Liver (tissue), 8 donors: ENCODE measurements at regions not wholly inside any gene's neighbourhood (a gene's known extent, or its start where the extent isn't known, plus 50 kb on each side); places are given as distances from the start of the nearest gene placed in this dataset.

Experiments used
- DNase-seq: peaks from one replicate; pipeline ENCODE4 v3.0.0-alpha.2; 2017; ENCODE audit warnings: low spot score
- H3K27ac ChIP-seq, 2 donors: one replicate each; pipeline ENCODE4 v1.7.0; 2013; ENCODE audit warnings: inconsistent platforms in 2 of 2, low read length in 2 of 2, control low read depth in 1 of 2, low read depth in 1 of 2, mild to moderate bottlenecking in 1 of 2
- H3K27me3 ChIP-seq, 4 donors: one replicate each; pipeline versions ENCODE4 v1.6.1 to v1.7.0; 2013; ENCODE audit warnings: low read length in 3 of 4, inconsistent platforms in 1 of 4, mild to moderate bottlenecking in 1 of 4, moderate library complexity in 1 of 4; ENCODE audit not compliant: control insufficient read depth in 4 of 4, insufficient read depth in 4 of 4
- H3K36me3 ChIP-seq, 4 donors: one replicate each; pipeline versions ENCODE4 v1.6.1 to v1.7.0; 2013; ENCODE audit warnings: low read length in 3 of 4, mild to moderate bottlenecking in 3 of 4, low read depth in 1 of 4, moderate library complexity in 1 of 4; ENCODE audit not compliant: control insufficient read depth in 4 of 4, insufficient read depth in 3 of 4
- H3K4me1 ChIP-seq, 4 donors: one replicate each; pipeline versions ENCODE4 v1.6.1 to v1.7.0; 2013; ENCODE audit warnings: low read length in 3 of 4, mild to moderate bottlenecking in 3 of 4, moderate library complexity in 1 of 4; ENCODE audit not compliant: control insufficient read depth in 4 of 4, insufficient read depth in 4 of 4
- H3K4me3 ChIP-seq, 3 donors: one replicate each; pipeline versions ENCODE4 v1.6.1 to v1.7.0; 2013; ENCODE audit warnings: low read length in 3 of 3, control low read depth in 1 of 3, low read depth in 1 of 3, mild to moderate bottlenecking in 1 of 3
- H3K9ac ChIP-seq, 2 donors: one replicate each; pipeline ENCODE4 v1.7.0; 2013; ENCODE audit warnings: low read length in 2 of 2, mild to moderate bottlenecking in 2 of 2, moderate library complexity in 2 of 2, control low read depth in 1 of 2, low read depth in 1 of 2
- H3K9me3 ChIP-seq, 4 donors: one replicate each; pipeline versions ENCODE4 v1.6.1 to v1.7.0; 2013; ENCODE audit warnings: low read length in 3 of 4; ENCODE audit not compliant: control insufficient read depth in 4 of 4
- ATF3 ChIP-seq: IDR thresholded peaks from 2 replicates; pipeline ENCODE4 v1.6.1; 2016; ENCODE audit warnings: antibody characterized with exemption
- CTCF ChIP-seq: fragments of 150-350 bp; IDR thresholded peaks from 2 replicates; pipeline ENCODE4 v1.5.1; 2017; ENCODE audit warnings: improper control_type of control experiment, low read depth, low read length; ENCODE audit not compliant: missing input control
- FOXA1 ChIP-seq: IDR thresholded peaks from 2 replicates; pipeline ENCODE4 v1.6.1; 2016; ENCODE audit warnings: antibody characterized with exemption
- FOXA2 ChIP-seq: IDR thresholded peaks from 2 replicates; pipeline ENCODE4 v1.6.1; 2016; ENCODE audit warnings: antibody characterized with exemption
- GABPA ChIP-seq, 2 donors: IDR thresholded peaks in 1 of 2; conservative IDR thresholded peaks in 1 of 2; 2 replicates each; pipeline ENCODE4 v1.6.1; 2016; ENCODE audit warnings: antibody characterized with exemption in 2 of 2, mild to moderate bottlenecking in 1 of 2, moderate library complexity in 1 of 2
- HNF4A ChIP-seq, 2 donors: conservative IDR thresholded peaks; 2 replicates each; pipeline ENCODE4 v1.6.1; 2016; ENCODE audit warnings: antibody characterized with exemption in 2 of 2, mild to moderate bottlenecking in 2 of 2
- HNF4G ChIP-seq: IDR thresholded peaks from 2 replicates; pipeline ENCODE4 v1.6.1; 2016; ENCODE audit warnings: antibody characterized with exemption
- MAX ChIP-seq: IDR thresholded peaks from 2 replicates; pipeline ENCODE4 v1.6.1; 2016; ENCODE audit warnings: antibody characterized with exemption
- NR2F2 ChIP-seq: IDR thresholded peaks from 2 replicates; pipeline ENCODE4 v1.6.1; 2016; ENCODE audit warnings: antibody characterized with exemption
- RAD21 ChIP-seq, 2 donors: IDR thresholded peaks; 2 replicates each; pipeline ENCODE4 v1.6.1; 2016; ENCODE audit warnings: antibody characterized with exemption in 2 of 2, mild to moderate bottlenecking in 2 of 2
- REST ChIP-seq: IDR thresholded peaks from 2 replicates; pipeline ENCODE4 v1.6.1; 2016; ENCODE audit warnings: antibody characterized with exemption, mild to moderate bottlenecking
- RXRA ChIP-seq, 2 donors: IDR thresholded peaks; 2 replicates each; pipeline ENCODE4 v1.6.1; 2017 to 2018; ENCODE audit warnings: antibody characterized with exemption in 2 of 2, mild to moderate bottlenecking in 1 of 2
- SP1 ChIP-seq: IDR thresholded peaks from 2 replicates; pipeline ENCODE4 v1.6.1; 2018; ENCODE audit warnings: antibody characterized with exemption, mild to moderate bottlenecking
- YY1 ChIP-seq: IDR thresholded peaks from 2 replicates; pipeline ENCODE4 v1.6.1; 2016; ENCODE audit warnings: antibody characterized with exemption, mild to moderate bottlenecking
- ZBTB33 ChIP-seq: IDR thresholded peaks from 2 replicates; pipeline ENCODE4 v1.6.1; 2016; ENCODE audit warnings: antibody characterized with exemption
- WGBS: extraction: QIAGEN DNeasy Blood & Tissue Kit; methylation state at CpG from one replicate; pipeline ENCODE4 v1.1.7; 2013; 5-methylcytosine and 5-hydroxymethylcytosine counted together
- donor health status: healthy.
- donor health status: healthy.
- donor health status: healthy.
- donor health status: healthy.
- donor health status: healthy.

- no peak for DNase-seq
- Histone ChIP-seq H3K9me3 (no peaks in the 10 kb centered on the region), H3K27me3 (no peaks in the 10 kb centered on the region), H3K4me1 (no peaks in the 10 kb centered on the region), H3K27ac (no peak overlapping the region), H3K36me3 (no peaks in the 10 kb centered on the region), H3K9ac (no peak overlapping the region), H3K4me3 (no peak overlapping the region)
- TF ChIP-seq HNF4A (conservative IDR thresholded peaks at IDR 0.05) (no peak), HNF4G (no peak), MAX (no peak), RAD21 (IDR thresholded peaks at IDR 0.05) (no peak)
- WGBS: 84% methylated on average over 6 of the region's 6 CpGs
These were observed 344.9 kb upstream of the JAG1 start for GRCh38 chr20:11018668-11019170.

- no peak for TF ChIP-seq FOXA1
- no peak for TF ChIP-seq MAX
- no peak for TF ChIP-seq RAD21 (IDR thresholded peaks at IDR 0.05)
- no peak for TF ChIP-seq RXRA (IDR thresholded peaks at IDR 0.05)
- TF ChIP-seq YY1: no peak
- TF ChIP-seq HNF4A (conservative IDR thresholded peaks at IDR 0.05): no peak
- no peak for TF ChIP-seq FOXA2
- no peak for TF ChIP-seq SP1
- no peak for TF ChIP-seq NR2F2
- TF ChIP-seq REST: no peak
- TF ChIP-seq ZBTB33: no peak
- no peak for TF ChIP-seq CTCF
- TF ChIP-seq GABPA (IDR thresholded peaks at IDR 0.05 in 1 of 2, conservative IDR thresholded peaks at IDR 0.05 in 1 of 2): no peak
- TF ChIP-seq ATF3: no peak
- H3K9ac ChIP-seq: no peak overlapping the region
- H3K27me3 ChIP-seq: no peaks in the 10 kb centered on the region
- no peak overlapping the region for H3K4me3 ChIP-seq
- H3K36me3 ChIP-seq: no peaks in the 10 kb centered on the region
- no peak overlapping the region for H3K27ac ChIP-seq
- no peak for DNase-seq
- WGBS: 93% methylated on average over 1 of the region's 1 CpG
- peaks cover 0 to 1% (median 0%) of the 10 kb centered on the region in 4 donors for H3K9me3 ChIP-seq
- H3K4me1 ChIP-seq: no peaks in the 10 kb centered on the region
These were observed 346.9 kb upstream of the JAG1 start for GRCh38 chr20:11020712-11021111.
